Large intestine (tissue), 3 donors: ENCODE measurements at regions not wholly inside any gene's neighbourhood (a gene's known extent, or its start where the extent isn't known, plus 50 kb on each side); places are given as distances from the start of the nearest gene placed in this dataset.

ENCODE experiments used
- DNase-seq, 2 donors: peaks; one replicate each; pipeline versions ENCODE4 v3.0.0 to v3.0.0-alpha.2; 2013
- H3K27ac ChIP-seq: one replicate; pipeline ENCODE4 v1.5.1; 2013; ENCODE audit warnings: low read length
- H3K27me3 ChIP-seq: 2 replicates; pipeline ENCODE4 v1.6.1; 2013; ENCODE audit warnings: low read length; ENCODE audit not compliant: control insufficient read depth, insufficient read depth
- H3K36me3 ChIP-seq: 2 replicates; pipeline ENCODE4 v1.6.1; 2013; ENCODE audit warnings: low read length; ENCODE audit not compliant: control insufficient read depth, insufficient read depth
- H3K4me1 ChIP-seq: one replicate; pipeline ENCODE4 v1.6.1; 2013; ENCODE audit warnings: low read length; ENCODE audit not compliant: control insufficient read depth, insufficient read depth
- H3K4me3 ChIP-seq: one replicate; pipeline ENCODE4 v1.5.1; 2013; ENCODE audit warnings: low read length
- H3K9me3 ChIP-seq: one replicate; pipeline ENCODE4 v1.6.1; 2013; ENCODE audit warnings: mild to moderate bottlenecking, low read depth, low read length, moderate library complexity; ENCODE audit not compliant: control insufficient read depth
- WGBS: methylation state at CpG from one replicate; pipeline ENCODE4 v1.1.5; 2013; ENCODE audit warnings: low lambda C conversion rate; ENCODE audit not compliant: insufficient coverage; 5-methylcytosine and 5-hydroxymethylcytosine counted together

- Histone ChIP-seq H3K4me1 (no peaks in the 10 kb centered on the region), H3K4me3 (no peak overlapping the region), H3K9me3 (no peaks in the 10 kb centered on the region), H3K36me3 (no peaks in the 10 kb centered on the region), H3K27ac (no peak overlapping the region), H3K27me3 (no peaks in the 10 kb centered on the region)
- WGBS, result 86% methylated on average over 1 of the region's 1 CpG
- no peak for DNase-seq
Observed at GRCh38 chr3:80094589-80094988, 326.8 kb upstream of the ROBO1 start.

DNA sequence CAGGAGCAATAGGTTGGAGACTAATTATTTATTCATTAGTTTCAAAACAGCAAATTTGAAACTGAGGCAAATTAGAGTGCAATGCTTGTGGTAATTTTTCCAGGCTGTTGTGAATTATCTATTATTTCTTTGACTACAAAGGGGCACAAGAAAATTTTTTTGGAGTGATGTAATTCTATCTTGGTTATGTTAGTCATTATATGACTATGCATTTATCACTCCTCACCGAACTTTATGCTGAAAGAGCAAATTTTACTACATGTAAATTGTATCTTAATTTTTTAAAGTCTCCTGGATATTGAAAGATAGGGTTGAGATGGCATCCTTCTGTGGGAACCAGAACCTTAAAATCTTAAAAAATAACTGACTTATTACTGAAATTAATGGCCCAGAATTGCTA is 320.0 kb upstream of the ROBO1 start:
- no peak overlapping the region for H3K27ac ChIP-seq
- H3K4me1 ChIP-seq, result no peaks in the 10 kb centered on the region
- no peaks in the 10 kb centered on the region for H3K27me3 ChIP-seq
- WGBS, result 67% methylated on average over 1 of the region's 1 CpG
- no peaks in the 10 kb centered on the region for H3K36me3 ChIP-seq
- H3K4me3 ChIP-seq, result no peak overlapping the region
- DNase-seq, result no peak
- no peaks in the 10 kb centered on the region for H3K9me3 ChIP-seq

- Histone ChIP-seq H3K27me3 (no peaks in the 10 kb centered on the region), H3K4me3 (no peak overlapping the region), H3K36me3 (no peaks in the 10 kb centered on the region), H3K9me3 (no peaks in the 10 kb centered on the region), H3K4me1 (no peaks in the 10 kb centered on the region), H3K27ac (no peak overlapping the region)
- no peak for DNase-seq
Observed at GRCh38 chr3:80086426-80086825, 318.6 kb upstream of the ROBO1 start.

- H3K36me3 ChIP-seq, result no peaks in the 10 kb centered on the region
- H3K27me3 ChIP-seq, result no peaks in the 10 kb centered on the region
- no peaks in the 10 kb centered on the region for H3K4me1 ChIP-seq
- DNase-seq, result no peak
- no peaks in the 10 kb centered on the region for H3K9me3 ChIP-seq
- no peak overlapping the region for H3K27ac ChIP-seq
- H3K4me3 ChIP-seq, result no peak overlapping the region
Observed at GRCh38 chr3:80079886-80080285, 312.1 kb upstream of the ROBO1 start.

GRCh38 chr3:80068459-80068858 is 300.7 kb upstream of the ROBO1 start:
- Histone ChIP-seq H3K27me3 (no peaks in the 10 kb centered on the region), H3K4me3 (no peak overlapping the region), H3K9me3 (no peaks in the 10 kb centered on the region), H3K27ac (no peak overlapping the region), H3K4me1 (no peaks in the 10 kb centered on the region), H3K36me3 (no peaks in the 10 kb centered on the region)
- 64% methylated on average over 2 of the region's 3 CpGs for WGBS
- no peak for DNase-seq

GRCh38 chr3:80063535-80063934 is 295.7 kb upstream of the ROBO1 start:
- no CpG with 5 or more reads among the region's 8 CpGs for WGBS
- H3K27me3 ChIP-seq, result no peaks in the 10 kb centered on the region
- no peak for DNase-seq

DNA sequence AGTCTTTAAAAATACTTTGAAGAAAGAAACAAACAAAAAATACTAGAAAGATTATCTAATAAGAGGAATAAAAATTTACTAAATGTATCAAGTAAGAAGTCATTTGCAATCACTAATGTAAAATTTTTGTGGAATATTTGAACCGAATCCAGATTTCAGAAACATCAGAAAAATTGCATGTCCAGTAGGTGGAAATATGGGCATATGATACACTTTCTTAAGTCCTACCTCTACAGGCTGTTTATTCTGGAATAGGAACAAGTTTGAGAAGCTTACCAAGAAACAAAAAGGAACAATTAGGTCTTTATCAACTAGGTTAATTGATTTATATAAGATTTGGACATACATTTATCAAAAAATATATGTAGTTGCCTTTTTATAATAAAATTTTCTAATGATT is 292.9 kb upstream of the ROBO1 start:
- Histone ChIP-seq H3K36me3 (no peaks in the 10 kb centered on the region), H3K27ac (no peak overlapping the region), H3K9me3 (no peaks in the 10 kb centered on the region), H3K4me3 (no peak overlapping the region), H3K4me1 (no peaks in the 10 kb centered on the region), H3K27me3 (no peaks in the 10 kb centered on the region)
- no peak for DNase-seq
- WGBS, result no CpG with 5 or more reads among the region's 1 CpG

More at GRCh38 chr3:80063535-80063934, 295.7 kb upstream of the ROBO1 start:
- Histone ChIP-seq H3K4me3 (no peak overlapping the region), H3K9me3 (no peaks in the 10 kb centered on the region), H3K4me1 (no peaks in the 10 kb centered on the region), H3K27ac (no peak overlapping the region), H3K36me3 (no peaks in the 10 kb centered on the region)

- H3K4me1 ChIP-seq, result no peaks in the 10 kb centered on the region
- H3K4me3 ChIP-seq, result no peak overlapping the region
- no peak for DNase-seq
- WGBS, result 40% methylated on average over 1 of the region's 4 CpGs
- no peaks in the 10 kb centered on the region for H3K27me3 ChIP-seq
- H3K36me3 ChIP-seq, result no peaks in the 10 kb centered on the region
- peaks cover 4% of the 10 kb centered on the region for H3K9me3 ChIP-seq
- H3K27ac ChIP-seq, result no peak overlapping the region
Observed at GRCh38 chr3:80055306-80055705, 287.5 kb upstream of the ROBO1 start.

DNA sequence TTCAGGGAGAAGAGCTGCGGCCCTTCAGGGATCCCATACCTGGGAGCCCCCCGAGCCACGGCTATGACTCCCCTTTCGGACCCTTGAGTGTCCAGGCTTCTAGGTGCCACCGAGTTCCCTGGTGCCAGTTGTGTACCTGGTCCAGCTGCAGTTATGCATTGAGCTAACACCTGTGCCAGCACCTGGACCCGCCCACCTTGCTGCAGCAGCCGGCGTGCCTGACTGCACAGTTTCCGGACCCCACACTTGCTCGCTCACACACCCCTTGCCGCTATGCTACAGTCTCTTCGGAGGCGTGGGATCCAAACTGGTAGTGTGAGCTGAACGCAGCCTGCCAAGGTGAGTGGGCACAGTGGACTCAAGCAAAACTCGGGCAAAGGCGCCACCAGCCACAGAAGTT is 284.5 kb upstream of the ROBO1 start:
- peaks cover 4% of the 10 kb centered on the region for H3K9me3 ChIP-seq
- H3K27ac ChIP-seq, result no peak overlapping the region
- WGBS, result no CpG with 5 or more reads among the region's 16 CpGs
- H3K4me1 ChIP-seq, result no peaks in the 10 kb centered on the region
- no peaks in the 10 kb centered on the region for H3K36me3 ChIP-seq
- DNase-seq, result no peak
- H3K27me3 ChIP-seq, result no peaks in the 10 kb centered on the region
- H3K4me3 ChIP-seq, result no peak overlapping the region

DNA sequence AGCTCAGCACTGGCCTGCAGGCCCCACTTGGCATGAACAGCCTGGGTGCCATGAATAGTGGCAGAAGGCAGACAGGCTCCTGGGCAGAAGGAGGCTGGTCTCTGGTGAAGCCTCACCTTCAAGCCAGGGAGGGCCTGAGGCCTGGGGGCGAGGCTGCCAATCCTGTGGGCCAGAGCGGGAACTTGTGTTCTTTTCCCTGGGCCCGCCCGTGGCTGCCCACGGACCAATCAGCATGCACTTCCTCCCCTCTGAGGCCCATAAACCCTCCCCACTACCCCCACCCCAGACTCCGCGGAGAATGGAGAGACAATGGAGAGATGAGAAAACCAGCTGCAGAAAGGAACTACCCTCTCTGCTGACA is 283.8 kb upstream of the ROBO1 start:
- no peak overlapping the region for H3K27ac ChIP-seq
- no CpG with 5 or more reads among the region's 7 CpGs for whole genome bisulfite sequencing
- H3K9me3 ChIP-seq, result peaks cover 4% of the 10 kb centered on the region
- no peak overlapping the region for H3K4me3 ChIP-seq
- no peaks in the 10 kb centered on the region for H3K36me3 ChIP-seq
- no peaks in the 10 kb centered on the region for H3K4me1 ChIP-seq
- DNase-seq, result no peak
- no peaks in the 10 kb centered on the region for H3K27me3 ChIP-seq

DNA sequence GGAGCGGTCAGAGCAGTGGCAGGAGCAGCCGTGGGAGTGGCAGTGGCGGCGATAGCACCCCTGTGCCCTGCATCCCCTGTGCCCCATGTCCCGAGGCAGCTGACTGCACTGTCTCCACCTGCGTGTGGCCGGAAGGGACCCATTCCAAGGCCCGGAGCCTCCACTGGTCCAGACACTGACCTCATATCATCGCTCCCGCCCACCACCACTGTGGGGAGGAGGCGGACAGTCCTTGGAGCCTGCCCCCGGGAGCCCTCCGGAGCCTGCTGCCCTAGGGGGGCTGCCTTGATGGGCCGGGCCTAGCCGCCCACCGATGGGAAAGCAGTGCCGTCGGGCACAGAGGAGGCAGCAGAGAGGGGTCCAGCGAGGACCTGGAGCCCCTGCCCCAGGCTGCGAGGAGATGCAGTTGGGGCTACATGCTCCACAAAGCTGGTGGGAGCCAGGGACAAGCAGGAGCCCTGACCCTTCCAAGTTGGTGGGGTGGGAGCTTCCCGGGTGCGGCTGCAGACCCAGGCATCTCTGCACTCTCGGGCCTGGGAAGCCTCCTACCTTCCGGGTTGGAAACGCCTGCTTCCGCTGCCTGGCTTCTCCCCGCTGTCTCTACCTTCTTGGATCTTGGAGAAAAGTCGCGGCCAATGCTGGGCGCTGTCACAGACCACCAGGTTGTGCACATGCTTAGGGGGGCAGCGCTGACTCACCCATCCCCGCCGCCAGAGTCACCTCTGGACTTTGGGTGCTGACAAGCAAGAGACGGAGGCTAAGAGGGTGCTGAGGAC is 283.2 kb upstream of the ROBO1 start:
- Histone ChIP-seq H3K36me3 (no peaks in the 10 kb centered on the region), H3K4me3 (no peak overlapping the region), H3K27ac (no peak overlapping the region), H3K9me3 (peaks cover 4% of the 10 kb centered on the region), H3K4me1 (no peaks in the 10 kb centered on the region), H3K27me3 (no peaks in the 10 kb centered on the region)
- DNase-seq, result no peak
- WGBS, result no CpG with 5 or more reads among the region's 34 CpGs
